22Rv1 (cell line): ENCODE measurements at regions not wholly inside any gene's neighbourhood (a gene's known extent, or its start where the extent isn't known, plus 50 kb on each side); places are given as distances from the start of the nearest gene placed in this dataset.

Experiments
- ZFX ChIP-seq: fragments of 450-650 bp; IDR thresholded peaks from 2 replicates; pipeline ENCODE4 v1.6.1; 2017; ENCODE audit warnings: antibody characterized with exemption, borderline replicate concordance
- TF ChIP-seq, protein P1 (sequence below): fragments of 450-650 bp; IDR thresholded peaks from 2 replicates; pipeline ENCODE4 v1.5.1; 2017; ENCODE audit warnings: mild to moderate bottlenecking

DNA sequence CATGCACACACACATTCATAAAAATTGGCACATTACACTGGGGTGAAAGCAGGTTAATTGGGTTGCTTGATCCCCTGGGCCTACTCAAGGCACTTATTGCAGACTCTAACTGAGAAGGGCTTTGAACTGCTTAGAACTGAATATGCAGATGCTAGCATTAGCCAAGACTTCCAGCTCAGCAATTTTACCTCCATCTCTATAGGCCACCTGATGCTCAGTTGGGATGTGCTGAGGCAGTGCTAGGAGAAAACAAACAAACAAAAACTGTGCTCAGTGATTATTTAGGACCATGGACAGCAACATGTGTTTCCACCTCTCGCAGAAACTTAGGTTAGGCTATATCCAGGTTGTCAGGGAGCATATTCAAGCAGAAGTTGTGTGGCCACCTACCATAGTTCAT, 124.8 kb upstream of the WSCD2 start:
- TF ChIP-seq, protein P1, sequence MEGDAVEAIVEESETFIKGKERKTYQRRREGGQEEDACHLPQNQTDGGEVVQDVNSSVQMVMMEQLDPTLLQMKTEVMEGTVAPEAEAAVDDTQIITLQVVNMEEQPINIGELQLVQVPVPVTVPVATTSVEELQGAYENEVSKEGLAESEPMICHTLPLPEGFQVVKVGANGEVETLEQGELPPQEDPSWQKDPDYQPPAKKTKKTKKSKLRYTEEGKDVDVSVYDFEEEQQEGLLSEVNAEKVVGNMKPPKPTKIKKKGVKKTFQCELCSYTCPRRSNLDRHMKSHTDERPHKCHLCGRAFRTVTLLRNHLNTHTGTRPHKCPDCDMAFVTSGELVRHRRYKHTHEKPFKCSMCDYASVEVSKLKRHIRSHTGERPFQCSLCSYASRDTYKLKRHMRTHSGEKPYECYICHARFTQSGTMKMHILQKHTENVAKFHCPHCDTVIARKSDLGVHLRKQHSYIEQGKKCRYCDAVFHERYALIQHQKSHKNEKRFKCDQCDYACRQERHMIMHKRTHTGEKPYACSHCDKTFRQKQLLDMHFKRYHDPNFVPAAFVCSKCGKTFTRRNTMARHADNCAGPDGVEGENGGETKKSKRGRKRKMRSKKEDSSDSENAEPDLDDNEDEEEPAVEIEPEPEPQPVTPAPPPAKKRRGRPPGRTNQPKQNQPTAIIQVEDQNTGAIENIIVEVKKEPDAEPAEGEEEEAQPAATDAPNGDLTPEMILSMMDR, result no peak
- TF ChIP-seq ZFX, result no peak
